GM12878 (cell line): ENCODE measurements at regions not wholly inside any gene's neighbourhood (a gene's known extent, or its start where the extent isn't known, plus 50 kb on each side); places are given as distances from the start of the nearest gene placed in this dataset.

Experiments used
- ELK1 ChIP-seq: IDR thresholded peaks from 2 replicates; pipeline ENCODE4 v1.6.1; 2012; ENCODE audit warnings: low read depth, low read length, improper control_type of control experiment
- EZH2 ChIP-seq: IDR thresholded peaks from 2 replicates; pipeline ENCODE4 v1.6.1; 2012; ENCODE audit warnings: low read depth, mild to moderate bottlenecking, control low read depth, inconsistent platforms, low read length, borderline replicate concordance; ENCODE audit not compliant: control insufficient read depth
- NFYB ChIP-seq: IDR thresholded peaks from 2 replicates; pipeline ENCODE4 v1.6.1; 2011; ENCODE audit warnings: low read depth, mild to moderate bottlenecking, low read length, improper control_type of control experiment, moderate library complexity; ENCODE audit not compliant: insufficient read depth
- NKRF ChIP-seq: fragments of 450-650 bp; conservative IDR thresholded peaks from 2 replicates; pipeline ENCODE4 v1.6.1; 2017; ENCODE audit warnings: mild to moderate bottlenecking, moderate library complexity
- ZNF592 ChIP-seq: fragments of 450-650 bp; IDR thresholded peaks from 2 replicates; pipeline ENCODE4 v1.6.1; 2017; ENCODE audit warnings: mild to moderate bottlenecking, moderate library complexity
- ZZZ3 ChIP-seq: IDR thresholded peaks from 2 replicates; pipeline ENCODE4 v1.6.1; 2011; ENCODE audit warnings: low read depth; ENCODE audit not compliant: control insufficient read depth, insufficient read length

GRCh38 chr13:47672245-47673008 lies 328.6 kb downstream of the SUCLA2 start (continued):
- TF ChIP-seq ZNF592 (no peak), ZZZ3 (no peak), NKRF (no peak), EZH2 (no peak), ELK1 (no peak), NFYB (no peak)
